Right atrium auricular region (tissue), 2 donors: ENCODE measurements at regions not wholly inside any gene's neighbourhood (a gene's known extent, or its start where the extent isn't known, plus 50 kb on each side); places are given as distances from the start of the nearest gene placed in this dataset.

Source experiments
- DNase-seq: peaks from one replicate; pipeline ENCODE4 v3.0.0-alpha.2; 2019; ENCODE audit warnings: low spot score
- H3K27ac ChIP-seq, 2 donors: fragments of 200-600 bp; sonication (generic); 1 replicate in 1 of 2; 2 replicates in 1 of 2; pipeline ENCODE4 v1.5.1; 2016 to 2019
- H3K27me3 ChIP-seq, 2 donors: fragments of 200-600 bp; sonication (generic); one replicate each; pipeline versions ENCODE4 v1.5.1 to v1.6.0; 2017 to 2019
- H3K36me3 ChIP-seq: fragments of 200-600 bp; sonication (generic); one replicate; pipeline ENCODE4 v1.5.1; 2016
- H3K4me1 ChIP-seq, 2 donors: fragments of 200-600 bp; sonication (generic); one replicate each; pipeline versions ENCODE4 v1.5.1 to v1.6.0; 2017 to 2019
- H3K4me3 ChIP-seq, 2 donors: fragments of 200-600 bp; sonication (generic); 1 replicate in 1 of 2; 2 replicates in 1 of 2; pipeline ENCODE4 v1.5.1; 2017 to 2019; ENCODE audit warnings: mild to moderate bottlenecking in 1 of 2, moderate library complexity in 1 of 2
- H3K9me3 ChIP-seq, 2 donors: fragments of 200-600 bp; sonication (generic); one replicate each; pipeline ENCODE4 v1.5.1; 2019
- CTCF ChIP-seq, 2 donors: fragments of 200-600 bp; sonication (generic); IDR thresholded peaks; one replicate each; pipeline ENCODE4 v1.5.1; 2019; ENCODE audit warnings: antibody characterized with exemption in 2 of 2

- TF ChIP-seq CTCF (IDR thresholded peaks at IDR 0.05) = no peak
- Histone ChIP-seq H3K27me3 (no peaks in the 10 kb centered on the region), H3K9me3 (no peaks in the 10 kb centered on the region), H3K36me3 (no peaks in the 10 kb centered on the region), H3K27ac (no peak overlapping the region), H3K4me1 (no peaks in the 10 kb centered on the region), H3K4me3 (no peak overlapping the region)
- DNase-seq = no peak
These were observed 108.0 kb upstream of the ST6GALNAC5 start for GRCh38 chr1:76759171-76759860.

GRCh38 chr1:76759950-76760349 lies 107.3 kb upstream of the ST6GALNAC5 start:
- Histone ChIP-seq H3K36me3 (no peaks in the 10 kb centered on the region), H3K9me3 (no peaks in the 10 kb centered on the region), H3K27ac (no peak overlapping the region), H3K4me3 (no peak overlapping the region), H3K4me1 (peaks cover 0 to 3% of the 10 kb centered on the region in 2 donors), H3K27me3 (no peaks in the 10 kb centered on the region)
- no peak for DNase-seq
- no peak for TF ChIP-seq CTCF (IDR thresholded peaks at IDR 0.05)

- H3K27ac ChIP-seq = no peak overlapping the region
- H3K4me3 ChIP-seq = no peak overlapping the region
- no peaks in the 10 kb centered on the region for H3K27me3 ChIP-seq
- TF ChIP-seq CTCF (IDR thresholded peaks at IDR 0.05) = no peak
- no peak for DNase-seq
- H3K36me3 ChIP-seq = no peaks in the 10 kb centered on the region
- no peaks in the 10 kb centered on the region for H3K9me3 ChIP-seq
- peaks cover 0 to 8% of the 10 kb centered on the region in 2 donors for H3K4me1 ChIP-seq
These were observed 103.5 kb upstream of the ST6GALNAC5 start for GRCh38 chr1:76763738-76764137.

- Histone ChIP-seq H3K27ac (peak overlapping the region in 1 of 2 donors; percentile 19), H3K9me3 (no peaks in the 10 kb centered on the region), H3K27me3 (no peaks in the 10 kb centered on the region), H3K4me3 (peak overlapping the region; percentile 22 to 41), H3K36me3 (no peaks in the 10 kb centered on the region), H3K4me1 (peaks cover 0 to 8% of the 10 kb centered on the region in 2 donors)
- TF ChIP-seq CTCF (IDR thresholded peaks at IDR 0.05) = no peak
- no peak for DNase-seq
These were observed 102.4 kb upstream of the ST6GALNAC5 start for GRCh38 chr1:76764638-76765454.

- no peaks in the 10 kb centered on the region for H3K36me3 ChIP-seq
- no peak overlapping the region for H3K4me3 ChIP-seq
- no peak for DNase-seq
- no peaks in the 10 kb centered on the region for H3K9me3 ChIP-seq
- H3K27me3 ChIP-seq = no peaks in the 10 kb centered on the region
- no peak for TF ChIP-seq CTCF (IDR thresholded peaks at IDR 0.05)
- H3K4me1 ChIP-seq = peaks cover 0 to 8% of the 10 kb centered on the region in 2 donors
- H3K27ac ChIP-seq = no peak overlapping the region
These were observed 100.9 kb upstream of the ST6GALNAC5 start for GRCh38 chr1:76766381-76766780.
